HCT116 (cell line): ENCODE measurements at regions not wholly inside any gene's neighbourhood (a gene's known extent, or its start where the extent isn't known, plus 50 kb on each side); places are given as distances from the start of the nearest gene placed in this dataset.

Experiments
- ATAC-seq: fragments of 200-7000 bp; cut with Tn5 transposase; 2 replicates; pipeline ENCODE4 v1.9.1; 2020; ENCODE audit warnings: mild to moderate bottlenecking, moderate library complexity
- BruUV-seq: library from RNA; stranded (reverse); fragments of 400-500 nt; replicated peaks from 2 replicates; lab custom pipeline; 2021; lab: Mats Ljungman, UMichigan
- CTCF ChIA-PET: fragments of 300-600 bp; sonication (Branson Sonifier 250); formaldehyde crosslinking; loops from one replicate; lab custom pipeline; 2021; ENCODE audit warnings: antibody characterized with exemption; lab: Charles Lee
- POLR2A ChIA-PET: fragments of 300-600, 350-600 bp; sonication (Branson Sonifier 250); formaldehyde crosslinking; loops from one replicate; lab custom pipeline; 2021; ENCODE audit warnings: antibody characterized with exemption; lab: Charles Lee
- RAD21 ChIA-PET, 2 experiments: fragments of 300-600 bp; sonication (Branson Sonifier 250); formaldehyde crosslinking; loops; one replicate each; lab custom pipeline; 2023; ENCODE audit warnings: low total read pairs in 2 of 2; ENCODE audit not compliant: uncharacterized antibody in 2 of 2, unreplicated experiment in 2 of 2, low non-redundant PET in 1 of 2; lab: Charles Lee
- DNase-seq: peaks from one replicate; pipeline ENCODE4 v3.0.0-alpha.2; 2010; ENCODE audit warnings: low read depth, low spot score
- H2AFZ ChIP-seq: fragments of 200-600 bp; shearing (Covaris generic), sonication (generic); 2 replicates; pipeline ENCODE4 v1.6.1; 2017; ENCODE audit warnings: low read depth, mixed run types, mixed read lengths, antibody characterized with exemption, low read length; ENCODE audit not compliant: poor library complexity, severe bottlenecking
- H3K27ac ChIP-seq: 2 replicates; pipeline ENCODE4 v1.5.1; 2012; ENCODE audit warnings: low read depth, low read length
- H3K27me3 ChIP-seq: fragments of 200-600 bp; sonication (generic); 2 replicates; pipeline ENCODE4 v1.6.1; 2016; ENCODE audit warnings: mixed run types, low read length, mixed read lengths; ENCODE audit not compliant: insufficient read depth
- H3K36me3 ChIP-seq, 2 experiments: fragments of 200-500 bp in 1 of 2; fragments of 200-600 bp in 1 of 2; sonication (Bioruptor generic) in 1 of 2; sonication (generic) in 1 of 2; 2 replicates each; pipeline versions ENCODE4 v1.5.1 to v1.6.1; 2014 to 2016; ENCODE audit warnings: low read length in 2 of 2, inconsistent platforms in 1 of 2, mixed read lengths in 1 of 2, mixed run types in 1 of 2; ENCODE audit not compliant: insufficient read depth in 2 of 2, control insufficient read depth in 1 of 2
- H3K4me1 ChIP-seq, 2 experiments: fragments of 200-600 bp in 1 of 2; sonication (generic) in 1 of 2; 2 replicates each; pipeline versions ENCODE4 v1.5.1 to v1.6.1; 2012 to 2017; ENCODE audit warnings: low read length in 2 of 2, inconsistent platforms in 1 of 2, mild to moderate bottlenecking in 1 of 2, mixed read lengths in 1 of 2, mixed run types in 1 of 2, moderate library complexity in 1 of 2; ENCODE audit not compliant: insufficient read depth in 2 of 2, control insufficient read depth in 1 of 2
- H3K4me2 ChIP-seq: fragments of 200-600 bp; sonication (generic); 2 replicates; pipeline ENCODE4 v1.6.1; 2017; ENCODE audit warnings: mixed run types, low read length, mixed read lengths
- H3K4me3 ChIP-seq, 2 experiments: fragments of 200-600 bp in 1 of 2; sonication (generic) in 1 of 2; replicated peaks in 1 of 2; 2 replicates each; pipeline ENCODE4 v1.5.1; 2011 to 2016; ENCODE audit warnings: low read length in 2 of 2, control low read depth in 1 of 2, low read depth in 1 of 2, mild to moderate bottlenecking in 1 of 2, mixed read lengths in 1 of 2, mixed run types in 1 of 2
- H3K79me2 ChIP-seq: fragments of 200-600 bp; sonication (generic); 2 replicates; pipeline ENCODE4 v1.6.1; 2017; ENCODE audit warnings: mild to moderate bottlenecking, mixed run types, low read length, moderate library complexity, mixed read lengths; ENCODE audit not compliant: insufficient read depth
- H3K9ac ChIP-seq: fragments of 200-600 bp; sonication (generic); 2 replicates; pipeline ENCODE4 v1.6.1; 2016; ENCODE audit warnings: low read length, mixed read lengths
- H3K9me2 ChIP-seq: fragments of 200-600 bp; sonication (generic), shearing (Covaris generic); 2 replicates; pipeline ENCODE4 v1.6.1; 2017; ENCODE audit warnings: mixed run types, mild to moderate bottlenecking, moderate library complexity; ENCODE audit not compliant: insufficient read depth
- H3K9me3 ChIP-seq, 2 experiments: fragments of 200-500 bp in 1 of 2; fragments of 200-600 bp in 1 of 2; sonication (Bioruptor generic) in 1 of 2; sonication (generic) in 1 of 2; 2 replicates each; pipeline ENCODE4 v1.6.1; 2014 to 2017; ENCODE audit warnings: low read length in 2 of 2, mixed read lengths in 2 of 2, inconsistent platforms in 1 of 2, low read depth in 1 of 2, mild to moderate bottlenecking in 1 of 2, mixed run types in 1 of 2, moderate library complexity in 1 of 2; ENCODE audit not compliant: control insufficient read depth in 1 of 2, insufficient read depth in 1 of 2
- H4K20me1 ChIP-seq: fragments of 200-600 bp; sonication (generic), shearing (Covaris generic); 2 replicates; pipeline ENCODE4 v1.6.1; 2017; ENCODE audit warnings: mixed run types, mild to moderate bottlenecking, moderate library complexity; ENCODE audit not compliant: insufficient read depth
- CBX3 ChIP-seq: IDR thresholded peaks from 2 replicates; pipeline ENCODE4 v1.6.1; 2012; ENCODE audit warnings: low read depth
- CEBPB ChIP-seq: IDR thresholded peaks from 2 replicates; pipeline ENCODE4 v1.6.1; 2012; ENCODE audit warnings: low read depth
- EGR1 ChIP-seq: IDR thresholded peaks from 2 replicates; pipeline ENCODE4 v1.6.1; 2012; ENCODE audit warnings: low read depth
- ELF1 ChIP-seq: IDR thresholded peaks from 2 replicates; pipeline ENCODE4 v1.6.1; 2012; ENCODE audit warnings: low read depth, borderline replicate concordance
- EZH2phosphoT487 ChIP-seq: fragments of 200-600 bp; IDR thresholded peaks from 2 replicates; pipeline ENCODE4 v1.6.1; 2018; ENCODE audit warnings: antibody characterized with exemption, borderline replicate concordance
- FOSL1 ChIP-seq: IDR thresholded peaks from 2 replicates; pipeline ENCODE4 v1.6.1; 2012; ENCODE audit warnings: low read depth
- JUND ChIP-seq: IDR thresholded peaks from 2 replicates; pipeline ENCODE4 v1.6.1; 2012
- POLR2AphosphoS5 ChIP-seq: IDR thresholded peaks from 2 replicates; pipeline ENCODE4 v1.6.1; 2011; ENCODE audit warnings: mild to moderate bottlenecking, low read depth, low read length, moderate library complexity
- SIN3A ChIP-seq: IDR thresholded peaks from 2 replicates; pipeline ENCODE4 v1.6.1; 2012; ENCODE audit warnings: low read depth
- SRF ChIP-seq: IDR thresholded peaks from 2 replicates; pipeline ENCODE4 v1.6.1; 2012; ENCODE audit warnings: low read depth
- TCF7L2 ChIP-seq: IDR thresholded peaks from 2 replicates; pipeline ENCODE4 v1.7.0; 2011; ENCODE audit warnings: borderline replicate concordance, inconsistent platforms; ENCODE audit not compliant: insufficient read depth, insufficient read length; ENCODE audit errors: extremely low read depth
- YY1 ChIP-seq: IDR thresholded peaks from 2 replicates; pipeline ENCODE4 v1.6.1; 2011; ENCODE audit warnings: low read length, low read depth, moderate library complexity, mild to moderate bottlenecking; ENCODE audit not compliant: insufficient replicate concordance; ENCODE audit errors: extremely low read depth
- ZFX ChIP-seq: fragments of 450-650 bp; IDR thresholded peaks from 2 replicates; pipeline ENCODE4 v1.6.1; 2017
- ZNF274 ChIP-seq: fragments of 200-500 bp; sonication (Bioruptor generic); IDR thresholded peaks from 2 replicates; pipeline ENCODE4 v1.6.1; 2014; ENCODE audit warnings: mild to moderate bottlenecking, low read depth, low read length, inconsistent platforms
- intact Hi-C: fragments of 100-400 bp; cut with micrococcal nuclease; formaldehyde crosslinking; loops from 2 replicates; pipeline ENCODE4 v1.10.0; 2022
- TF ChIP-seq, protein P1 (sequence below), 3 experiments: fragments of 200-600 bp in 1 of 3; sonication (generic) in 1 of 3; IDR thresholded peaks in 2 of 3; conservative IDR thresholded peaks in 1 of 3; 2 replicates each; pipeline ENCODE4 v1.5.1; 2012 to 2017; ENCODE audit warnings: low read depth in 2 of 3, low read length in 2 of 3, antibody characterized with exemption in 1 of 3, borderline replicate concordance in 1 of 3, control low read depth in 1 of 3, mild to moderate bottlenecking in 1 of 3, mixed read lengths in 1 of 3, mixed run types in 1 of 3, moderate library complexity in 1 of 3; ENCODE audit not compliant: insufficient read depth in 1 of 3
- TF ChIP-seq, protein P2 (sequence below): IDR thresholded peaks from 2 replicates; pipeline ENCODE4 v1.6.1; 2012
- TF ChIP-seq, protein P3 (sequence below): IDR thresholded peaks from 2 replicates; pipeline ENCODE4 v1.6.1; 2012; ENCODE audit warnings: low read depth
- TF ChIP-seq, protein P4 (sequence below): IDR thresholded peaks from 2 replicates; pipeline ENCODE4 v1.6.1; 2012

DNA sequence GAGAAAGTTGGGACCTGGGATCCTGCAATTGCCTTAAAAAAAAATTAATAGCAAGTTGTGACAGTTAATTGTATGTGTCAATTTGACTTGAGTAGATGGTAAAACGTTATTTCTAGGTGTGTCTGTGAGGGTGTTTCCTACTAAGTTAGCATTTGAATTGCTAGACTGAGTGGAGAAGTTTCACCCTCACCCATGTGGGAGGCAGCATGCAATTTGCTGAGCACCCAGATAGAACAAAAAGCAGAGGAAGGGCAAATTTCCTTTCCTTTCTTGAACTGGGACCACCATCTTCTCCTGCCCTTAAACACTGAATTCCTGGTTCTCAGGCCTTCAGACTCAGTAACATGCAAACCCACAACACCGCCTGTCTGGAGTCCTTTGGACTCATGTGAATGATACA, 455.7 kb downstream of the GALR1 start:
- intact Hi-C loops: no loop called here
- RAD21 ChIA-PET: no interaction called here
- no peak for ATAC-seq
- Histone ChIP-seq H3K79me2 (no peaks in the 10 kb centered on the region), H3K36me3 (no peaks in the 10 kb centered on the region), H3K9ac (no peak overlapping the region), H3K4me2 (no peak overlapping the region), H3K27me3 (no peaks in the 10 kb centered on the region), H4K20me1 (no peaks in the 10 kb centered on the region)
- POLR2A ChIA-PET: no interaction called here
- no peak for DNase-seq
- no peak for TF ChIP-seq ZNF274
- TF ChIP-seq FOSL1: no peak
- no peak for TF ChIP-seq POLR2AphosphoS5
- no peak for TF ChIP-seq EZH2phosphoT487
- TF ChIP-seq, protein P1, sequence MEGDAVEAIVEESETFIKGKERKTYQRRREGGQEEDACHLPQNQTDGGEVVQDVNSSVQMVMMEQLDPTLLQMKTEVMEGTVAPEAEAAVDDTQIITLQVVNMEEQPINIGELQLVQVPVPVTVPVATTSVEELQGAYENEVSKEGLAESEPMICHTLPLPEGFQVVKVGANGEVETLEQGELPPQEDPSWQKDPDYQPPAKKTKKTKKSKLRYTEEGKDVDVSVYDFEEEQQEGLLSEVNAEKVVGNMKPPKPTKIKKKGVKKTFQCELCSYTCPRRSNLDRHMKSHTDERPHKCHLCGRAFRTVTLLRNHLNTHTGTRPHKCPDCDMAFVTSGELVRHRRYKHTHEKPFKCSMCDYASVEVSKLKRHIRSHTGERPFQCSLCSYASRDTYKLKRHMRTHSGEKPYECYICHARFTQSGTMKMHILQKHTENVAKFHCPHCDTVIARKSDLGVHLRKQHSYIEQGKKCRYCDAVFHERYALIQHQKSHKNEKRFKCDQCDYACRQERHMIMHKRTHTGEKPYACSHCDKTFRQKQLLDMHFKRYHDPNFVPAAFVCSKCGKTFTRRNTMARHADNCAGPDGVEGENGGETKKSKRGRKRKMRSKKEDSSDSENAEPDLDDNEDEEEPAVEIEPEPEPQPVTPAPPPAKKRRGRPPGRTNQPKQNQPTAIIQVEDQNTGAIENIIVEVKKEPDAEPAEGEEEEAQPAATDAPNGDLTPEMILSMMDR (IDR thresholded peaks at IDR 0.05 in 2 of 3, conservative IDR thresholded peaks at IDR 0.05 in 1 of 3; ENCODE audit: borderline replicate concordance in 1 of 3, insufficient read depth in 1 of 3, low read depth in 2 of 3, low read length in 2 of 3): no peak
- no peak for TF ChIP-seq CBX3
- TF ChIP-seq, protein P2, sequence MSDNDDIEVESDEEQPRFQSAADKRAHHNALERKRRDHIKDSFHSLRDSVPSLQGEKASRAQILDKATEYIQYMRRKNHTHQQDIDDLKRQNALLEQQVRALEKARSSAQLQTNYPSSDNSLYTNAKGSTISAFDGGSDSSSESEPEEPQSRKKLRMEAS: no peak
- TF ChIP-seq, protein P3, sequence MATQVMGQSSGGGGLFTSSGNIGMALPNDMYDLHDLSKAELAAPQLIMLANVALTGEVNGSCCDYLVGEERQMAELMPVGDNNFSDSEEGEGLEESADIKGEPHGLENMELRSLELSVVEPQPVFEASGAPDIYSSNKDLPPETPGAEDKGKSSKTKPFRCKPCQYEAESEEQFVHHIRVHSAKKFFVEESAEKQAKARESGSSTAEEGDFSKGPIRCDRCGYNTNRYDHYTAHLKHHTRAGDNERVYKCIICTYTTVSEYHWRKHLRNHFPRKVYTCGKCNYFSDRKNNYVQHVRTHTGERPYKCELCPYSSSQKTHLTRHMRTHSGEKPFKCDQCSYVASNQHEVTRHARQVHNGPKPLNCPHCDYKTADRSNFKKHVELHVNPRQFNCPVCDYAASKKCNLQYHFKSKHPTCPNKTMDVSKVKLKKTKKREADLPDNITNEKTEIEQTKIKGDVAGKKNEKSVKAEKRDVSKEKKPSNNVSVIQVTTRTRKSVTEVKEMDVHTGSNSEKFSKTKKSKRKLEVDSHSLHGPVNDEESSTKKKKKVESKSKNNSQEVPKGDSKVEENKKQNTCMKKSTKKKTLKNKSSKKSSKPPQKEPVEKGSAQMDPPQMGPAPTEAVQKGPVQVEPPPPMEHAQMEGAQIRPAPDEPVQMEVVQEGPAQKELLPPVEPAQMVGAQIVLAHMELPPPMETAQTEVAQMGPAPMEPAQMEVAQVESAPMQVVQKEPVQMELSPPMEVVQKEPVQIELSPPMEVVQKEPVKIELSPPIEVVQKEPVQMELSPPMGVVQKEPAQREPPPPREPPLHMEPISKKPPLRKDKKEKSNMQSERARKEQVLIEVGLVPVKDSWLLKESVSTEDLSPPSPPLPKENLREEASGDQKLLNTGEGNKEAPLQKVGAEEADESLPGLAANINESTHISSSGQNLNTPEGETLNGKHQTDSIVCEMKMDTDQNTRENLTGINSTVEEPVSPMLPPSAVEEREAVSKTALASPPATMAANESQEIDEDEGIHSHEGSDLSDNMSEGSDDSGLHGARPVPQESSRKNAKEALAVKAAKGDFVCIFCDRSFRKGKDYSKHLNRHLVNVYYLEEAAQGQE: no peak
- no peak for TF ChIP-seq ELF1
- TF ChIP-seq EGR1: no peak
- no peak for TF ChIP-seq CEBPB
- TF ChIP-seq, protein P4, sequence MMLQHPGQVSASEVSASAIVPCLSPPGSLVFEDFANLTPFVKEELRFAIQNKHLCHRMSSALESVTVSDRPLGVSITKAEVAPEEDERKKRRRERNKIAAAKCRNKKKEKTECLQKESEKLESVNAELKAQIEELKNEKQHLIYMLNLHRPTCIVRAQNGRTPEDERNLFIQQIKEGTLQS: no peak
- no peak for TF ChIP-seq SRF
- TF ChIP-seq YY1: no peak
- TF ChIP-seq SIN3A: no peak
- no peak for TF ChIP-seq TCF7L2
- TF ChIP-seq JUND: no peak
- no peak for TF ChIP-seq ZFX
- TF ChIP-seq, all 23 proteins: peak for 0
- H3K4me3 ChIP-seq: no peak overlapping the region
- H2AFZ ChIP-seq: no peak overlapping the region
- BruUV-seq: no TSS peak
- H3K9me3 ChIP-seq: peaks cover 4 to 33% of the 10 kb centered on the region in 2 experiments; a peak in 2 of 4 replicates
- H3K27ac ChIP-seq: no peak overlapping the region
- CTCF ChIA-PET: no interaction called here
- no peaks in the 10 kb centered on the region for H3K9me2 ChIP-seq
- no peaks in the 10 kb centered on the region for H3K4me1 ChIP-seq
